HUES48 (cell line): ENCODE measurements at regions not wholly inside any gene's neighbourhood (a gene's known extent, or its start where the extent isn't known, plus 50 kb on each side); places are given as distances from the start of the nearest gene placed in this dataset.

Source experiments
- H3K27ac ChIP-seq: one replicate; pipeline ENCODE4 v1.7.0; 2013; ENCODE audit warnings: low read depth, low read length, inconsistent platforms
- H3K27me3 ChIP-seq: 2 replicates; pipeline ENCODE4 v1.6.1; 2013; ENCODE audit warnings: mild to moderate bottlenecking, low read length; ENCODE audit not compliant: control insufficient read depth, insufficient read depth
- H3K36me3 ChIP-seq: 2 replicates; pipeline ENCODE4 v1.6.1; 2013; ENCODE audit warnings: low read length; ENCODE audit not compliant: control insufficient read depth, insufficient read depth
- H3K4me1 ChIP-seq: 2 replicates; pipeline ENCODE4 v1.6.1; 2013; ENCODE audit warnings: mild to moderate bottlenecking, low read length; ENCODE audit not compliant: control insufficient read depth, insufficient read depth
- H3K4me3 ChIP-seq: 2 replicates; pipeline ENCODE4 v1.5.1; 2013; ENCODE audit warnings: mild to moderate bottlenecking, low read depth, low read length
- H3K9ac ChIP-seq: 2 replicates; pipeline ENCODE4 v1.6.1; 2013; ENCODE audit warnings: mild to moderate bottlenecking, low read depth, low read length, moderate library complexity
- H3K9me3 ChIP-seq: 2 replicates; pipeline ENCODE4 v1.6.1; 2013; ENCODE audit warnings: low read length; ENCODE audit not compliant: control insufficient read depth, insufficient read depth

- Histone ChIP-seq H3K27ac (no peak overlapping the region), H3K27me3 (no peaks in the 10 kb centered on the region), H3K9ac (no peak overlapping the region), H3K36me3 (no peaks in the 10 kb centered on the region), H3K9me3 (no peaks in the 10 kb centered on the region), H3K4me1 (peaks cover 4% of the 10 kb centered on the region), H3K4me3 (no peak overlapping the region)
Measured at GRCh38 chr13:73828811-73829210, 305.4 kb downstream of the KLF12 start.

GRCh38 chr13:73827434-73827833, 306.8 kb downstream of the KLF12 start:
- Histone ChIP-seq H3K27me3 (no peaks in the 10 kb centered on the region), H3K4me1 (peaks cover 3% of the 10 kb centered on the region), H3K9ac (no peak overlapping the region), H3K36me3 (no peaks in the 10 kb centered on the region), H3K4me3 (no peak overlapping the region), H3K9me3 (no peaks in the 10 kb centered on the region), H3K27ac (no peak overlapping the region)

GRCh38 chr13:73825143-73825542, 309.1 kb downstream of the KLF12 start:
- Histone ChIP-seq H3K4me3 (no peak overlapping the region), H3K9me3 (no peaks in the 10 kb centered on the region), H3K27me3 (no peaks in the 10 kb centered on the region), H3K4me1 (no peaks in the 10 kb centered on the region), H3K9ac (no peak overlapping the region), H3K36me3 (no peaks in the 10 kb centered on the region), H3K27ac (no peak overlapping the region)

- Histone ChIP-seq H3K9ac (no peak overlapping the region), H3K36me3 (no peaks in the 10 kb centered on the region), H3K9me3 (no peaks in the 10 kb centered on the region), H3K27ac (no peak overlapping the region), H3K4me1 (no peaks in the 10 kb centered on the region), H3K4me3 (no peak overlapping the region), H3K27me3 (no peaks in the 10 kb centered on the region)
Measured at GRCh38 chr13:73822668-73823592, 311.3 kb downstream of the KLF12 start.

GRCh38 chr13:73820688-73821087, 313.5 kb downstream of the KLF12 start:
- Histone ChIP-seq H3K9ac (no peak overlapping the region), H3K4me1 (no peaks in the 10 kb centered on the region), H3K4me3 (no peak overlapping the region), H3K36me3 (no peaks in the 10 kb centered on the region), H3K9me3 (no peaks in the 10 kb centered on the region), H3K27ac (no peak overlapping the region), H3K27me3 (no peaks in the 10 kb centered on the region)

GRCh38 chr13:73820285-73820684, 313.9 kb downstream of the KLF12 start:
- Histone ChIP-seq H3K27me3 (no peaks in the 10 kb centered on the region), H3K9ac (no peak overlapping the region), H3K27ac (no peak overlapping the region), H3K4me1 (no peaks in the 10 kb centered on the region), H3K36me3 (no peaks in the 10 kb centered on the region), H3K9me3 (no peaks in the 10 kb centered on the region), H3K4me3 (no peak overlapping the region)

- Histone ChIP-seq H3K9ac (no peak overlapping the region), H3K4me3 (no peak overlapping the region), H3K4me1 (no peaks in the 10 kb centered on the region), H3K36me3 (no peaks in the 10 kb centered on the region), H3K9me3 (no peaks in the 10 kb centered on the region), H3K27ac (no peak overlapping the region), H3K27me3 (no peaks in the 10 kb centered on the region)
Measured at GRCh38 chr13:73819711-73820110, 314.5 kb downstream of the KLF12 start.

GRCh38 chr13:73816702-73817101, 317.5 kb downstream of the KLF12 start:
- no peak overlapping the region for H3K4me3 ChIP-seq
- H3K27ac ChIP-seq, result no peak overlapping the region
- H3K4me1 ChIP-seq, result no peaks in the 10 kb centered on the region
- no peak overlapping the region for H3K9ac ChIP-seq
- H3K36me3 ChIP-seq, result no peaks in the 10 kb centered on the region
- H3K27me3 ChIP-seq, result no peaks in the 10 kb centered on the region
- H3K9me3 ChIP-seq, result no peaks in the 10 kb centered on the region

- Histone ChIP-seq H3K27ac (no peak overlapping the region), H3K4me1 (no peaks in the 10 kb centered on the region), H3K9me3 (no peaks in the 10 kb centered on the region), H3K27me3 (no peaks in the 10 kb centered on the region), H3K36me3 (no peaks in the 10 kb centered on the region), H3K9ac (no peak overlapping the region), H3K4me3 (no peak overlapping the region)
Measured at GRCh38 chr13:73815796-73816195, 318.4 kb downstream of the KLF12 start.

- H3K27me3 ChIP-seq, result no peaks in the 10 kb centered on the region
- H3K36me3 ChIP-seq, result no peaks in the 10 kb centered on the region
Measured at GRCh38 chr13:73810647-73811046, 323.6 kb downstream of the KLF12 start.

GRCh38 chr13:73809561-73809960, 324.6 kb downstream of the KLF12 start:
- Histone ChIP-seq H3K36me3 (no peaks in the 10 kb centered on the region), H3K27me3 (no peaks in the 10 kb centered on the region), H3K4me3 (no peak overlapping the region), H3K9ac (no peak overlapping the region), H3K27ac (no peak overlapping the region), H3K4me1 (no peaks in the 10 kb centered on the region; the same call in 1 of the 2 replicates), H3K9me3 (no peaks in the 10 kb centered on the region)

More at GRCh38 chr13:73810647-73811046, 323.6 kb downstream of the KLF12 start:
- Histone ChIP-seq H3K27ac (no peak overlapping the region), H3K9me3 (no peaks in the 10 kb centered on the region), H3K4me1 (no peaks in the 10 kb centered on the region; the same call in 1 of the 2 replicates), H3K9ac (no peak overlapping the region), H3K4me3 (no peak overlapping the region)
